ENCODE measurements at regions not wholly inside any gene's neighbourhood (a gene's known extent, or its start where the extent isn't known, plus 50 kb on each side); places are given as distances from the start of the nearest gene placed in this dataset.

DNA sequence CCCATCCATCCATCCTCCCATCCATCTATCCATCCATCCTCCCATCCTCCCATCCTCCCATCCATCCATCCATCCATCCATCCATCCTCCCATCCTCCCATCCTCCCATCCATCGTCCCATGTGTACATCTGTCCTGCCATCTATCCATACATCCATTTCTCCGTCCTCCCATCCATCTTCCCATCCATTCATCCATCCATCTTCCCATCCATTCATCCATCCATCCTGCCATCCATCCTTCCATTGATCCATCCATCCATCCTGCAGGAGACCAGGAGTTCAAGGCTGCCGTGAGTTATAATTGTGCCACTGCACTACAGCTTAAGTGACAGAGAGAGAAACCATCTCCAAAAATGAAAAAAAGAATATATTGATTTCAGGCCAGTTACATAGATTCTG, 356.5 kb downstream of the CDH26 start:
- TF ChIP-seq ZFX (IDR thresholded peaks at IDR 0.05): no peak
- TF ChIP-seq, protein P1, sequence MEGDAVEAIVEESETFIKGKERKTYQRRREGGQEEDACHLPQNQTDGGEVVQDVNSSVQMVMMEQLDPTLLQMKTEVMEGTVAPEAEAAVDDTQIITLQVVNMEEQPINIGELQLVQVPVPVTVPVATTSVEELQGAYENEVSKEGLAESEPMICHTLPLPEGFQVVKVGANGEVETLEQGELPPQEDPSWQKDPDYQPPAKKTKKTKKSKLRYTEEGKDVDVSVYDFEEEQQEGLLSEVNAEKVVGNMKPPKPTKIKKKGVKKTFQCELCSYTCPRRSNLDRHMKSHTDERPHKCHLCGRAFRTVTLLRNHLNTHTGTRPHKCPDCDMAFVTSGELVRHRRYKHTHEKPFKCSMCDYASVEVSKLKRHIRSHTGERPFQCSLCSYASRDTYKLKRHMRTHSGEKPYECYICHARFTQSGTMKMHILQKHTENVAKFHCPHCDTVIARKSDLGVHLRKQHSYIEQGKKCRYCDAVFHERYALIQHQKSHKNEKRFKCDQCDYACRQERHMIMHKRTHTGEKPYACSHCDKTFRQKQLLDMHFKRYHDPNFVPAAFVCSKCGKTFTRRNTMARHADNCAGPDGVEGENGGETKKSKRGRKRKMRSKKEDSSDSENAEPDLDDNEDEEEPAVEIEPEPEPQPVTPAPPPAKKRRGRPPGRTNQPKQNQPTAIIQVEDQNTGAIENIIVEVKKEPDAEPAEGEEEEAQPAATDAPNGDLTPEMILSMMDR (conservative IDR thresholded peaks at IDR 0.05): no peak
- no peak overlapping the region for H3K27ac ChIP-seq

DNA sequence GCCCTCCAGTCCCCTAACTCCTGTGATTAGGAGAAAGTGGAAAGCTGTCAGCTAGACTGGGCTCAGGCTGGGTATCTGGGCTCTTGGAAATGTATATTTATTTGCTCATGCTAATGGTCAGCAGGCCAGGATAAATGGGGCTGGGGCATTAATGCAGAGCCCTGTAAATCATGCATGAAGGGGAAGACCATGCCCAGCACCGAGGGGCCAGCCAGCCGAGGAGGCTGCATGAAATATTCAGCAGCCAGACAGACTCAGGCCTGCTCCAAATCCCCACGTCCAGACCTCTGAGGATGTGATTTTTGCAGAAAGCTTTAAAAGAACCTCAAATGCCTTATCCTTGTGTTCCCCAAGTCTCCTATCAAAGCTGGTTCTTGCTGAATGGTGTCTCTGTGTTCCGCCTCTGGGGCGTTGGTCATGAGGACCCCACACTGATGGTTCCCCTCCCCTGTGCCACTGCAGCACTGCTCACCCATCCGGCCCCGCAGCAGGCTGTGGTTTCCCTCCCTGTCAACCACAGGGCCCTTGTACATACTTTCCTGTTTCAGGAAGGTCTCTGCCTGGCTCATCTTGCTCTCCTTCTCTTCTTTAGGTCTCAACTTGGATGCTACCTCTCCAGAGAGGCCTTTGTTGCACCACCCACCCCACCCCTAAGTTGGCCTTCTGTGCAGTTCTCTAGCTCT, 358.4 kb downstream of the CDH26 start:
- H3K27ac ChIP-seq: no peak overlapping the region
- TF ChIP-seq, protein P1 (conservative IDR thresholded peaks at IDR 0.05): no peak
- no peak for TF ChIP-seq ZFX (IDR thresholded peaks at IDR 0.05)

DNA sequence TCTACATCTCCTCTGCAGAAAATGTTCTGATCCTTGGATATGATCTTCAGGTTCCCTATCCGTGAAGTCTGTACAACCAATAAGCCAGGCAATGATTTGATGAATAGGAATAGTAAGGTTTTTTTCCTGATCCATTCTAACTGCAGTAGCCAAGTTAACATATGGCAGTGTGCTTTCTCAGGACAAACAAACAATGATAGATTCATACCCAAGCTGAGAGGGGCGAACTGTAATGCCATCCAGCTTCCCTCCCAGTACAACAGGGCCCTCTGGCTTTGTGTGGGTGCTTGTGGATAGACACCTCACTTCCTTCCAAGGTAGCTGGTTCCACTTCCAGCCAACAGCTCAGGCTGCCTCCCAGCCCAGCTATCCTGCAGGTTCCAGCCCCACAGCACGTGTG, 359.2 kb downstream of the CDH26 start:
- no peak overlapping the region for H3K27ac ChIP-seq
- TF ChIP-seq, protein P1 (conservative IDR thresholded peaks at IDR 0.05): no peak
- TF ChIP-seq ZFX (IDR thresholded peaks at IDR 0.05): no peak

DNA sequence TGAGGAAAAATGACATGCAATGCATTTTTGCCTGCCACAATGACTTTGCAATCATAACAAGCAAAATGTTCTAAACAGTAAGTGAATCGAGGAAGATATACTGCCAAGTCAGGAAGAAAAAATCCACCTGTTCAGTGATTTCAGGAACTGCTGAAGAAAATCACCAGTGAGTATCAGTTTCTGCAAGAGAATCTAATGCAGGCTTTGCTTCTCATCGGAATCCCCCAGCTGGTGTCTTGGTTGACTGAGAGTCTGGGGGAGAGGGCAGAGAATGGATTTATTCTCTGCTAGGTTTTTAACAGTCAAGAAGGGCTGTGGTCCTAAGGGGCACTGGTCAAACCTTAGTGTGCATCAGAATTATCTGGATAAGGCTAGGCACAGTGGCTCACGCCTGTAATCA, 363.4 kb downstream of the CDH26 start:
- no peak for TF ChIP-seq ZFX (IDR thresholded peaks at IDR 0.05)
- TF ChIP-seq, protein P1 (conservative IDR thresholded peaks at IDR 0.05): no peak
- H3K27ac ChIP-seq: no peak overlapping the region

DNA sequence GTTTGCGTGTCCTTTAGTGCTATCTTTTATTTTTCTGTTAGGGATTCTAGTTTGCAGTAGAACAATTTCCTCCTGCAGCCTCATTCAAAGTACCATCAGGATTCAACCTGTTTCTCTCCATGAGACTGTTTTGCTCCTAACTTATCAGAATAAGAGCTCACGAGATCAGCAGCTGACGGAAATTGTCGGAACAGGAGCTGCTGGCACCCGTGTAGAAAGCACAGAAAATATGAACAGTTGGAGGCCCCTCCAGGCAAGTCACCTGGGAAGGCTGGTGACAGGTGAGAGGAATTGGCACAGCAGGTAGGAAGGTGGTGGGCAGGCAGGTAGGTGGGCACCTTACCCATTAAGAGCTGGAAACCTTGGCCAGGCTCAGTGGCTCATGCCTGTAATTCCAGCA, 368.6 kb downstream of the CDH26 start:
- no peak for TF ChIP-seq ZFX (IDR thresholded peaks at IDR 0.05)
- TF ChIP-seq, protein P1 (conservative IDR thresholded peaks at IDR 0.05): no peak
- H3K27ac ChIP-seq: no peak overlapping the region

DNA sequence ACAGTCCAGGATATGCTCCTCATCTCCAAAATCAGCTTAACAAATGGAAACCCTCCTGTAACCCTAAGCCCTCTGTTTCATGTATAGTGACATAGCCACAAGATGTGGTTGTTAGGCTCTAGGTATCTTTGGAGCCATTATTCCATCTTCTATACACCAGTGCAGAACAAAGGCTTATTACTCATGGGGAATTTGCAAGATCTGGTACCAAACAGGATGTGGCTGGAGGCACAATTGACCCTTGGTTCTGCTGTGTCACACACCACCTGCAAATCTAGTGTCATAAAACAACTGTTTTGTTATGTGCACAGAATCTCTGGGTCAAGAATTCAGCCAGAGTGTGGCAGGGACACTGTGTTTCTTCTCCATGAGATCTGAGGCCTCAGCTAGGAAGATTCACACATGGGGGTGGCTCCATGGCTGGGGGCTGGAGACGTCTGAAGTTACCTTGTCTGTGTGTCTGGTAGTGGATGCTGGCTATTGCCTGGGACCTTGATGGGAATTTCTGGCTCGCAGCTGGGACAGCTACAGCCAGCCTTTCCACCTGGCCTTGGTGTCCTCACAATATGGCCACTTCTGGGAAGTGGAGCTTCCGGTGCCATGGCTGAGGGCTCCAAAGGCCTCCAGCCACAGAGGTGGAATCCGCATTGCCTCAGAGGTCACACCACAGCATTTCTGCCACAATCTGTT, 369.9 kb downstream of the CDH26 start:
- TF ChIP-seq ZFX (IDR thresholded peaks at IDR 0.05): no peak
- TF ChIP-seq, protein P1 (conservative IDR thresholded peaks at IDR 0.05): no peak
- no peak overlapping the region for H3K27ac ChIP-seq

DNA sequence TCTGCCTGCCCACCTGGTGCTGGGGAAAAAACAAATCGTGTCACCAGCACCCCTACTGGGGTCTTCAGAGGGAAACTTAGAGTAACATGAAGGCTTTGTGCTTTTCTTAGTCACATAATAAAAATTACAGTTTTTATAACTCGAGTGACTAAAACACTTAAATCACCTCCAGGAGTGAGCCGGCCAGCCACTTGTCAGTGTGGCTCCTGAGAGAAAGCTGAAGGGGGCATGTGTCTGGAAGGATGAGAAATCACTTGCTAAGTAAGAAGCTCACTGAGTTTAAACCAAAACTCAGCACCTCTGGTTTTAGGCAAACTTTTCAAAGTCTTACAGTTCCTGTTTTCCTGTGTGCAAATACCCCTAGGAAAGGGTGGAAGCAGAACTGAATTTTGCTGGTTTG, 372.2 kb downstream of the CDH26 start:
- TF ChIP-seq, protein P1 (conservative IDR thresholded peaks at IDR 0.05): no peak
- TF ChIP-seq ZFX (IDR thresholded peaks at IDR 0.05): no peak
- H3K27ac ChIP-seq: no peak overlapping the region
